DMS153 treated with DMSO at 0.1 percent for 48 hours (cell line): ENCODE measurements at regions not wholly inside any gene's neighbourhood (a gene's known extent, or its start where the extent isn't known, plus 50 kb on each side); places are given as distances from the start of the nearest gene placed in this dataset.

Experiments
- DNase-seq: peaks from one replicate; lab custom pipeline; 2025; ENCODE audit not compliant: unreplicated experiment; lab: John Stamatoyannopoulos, UW

- DNase-seq, result no peak
These were observed 50.6 kb upstream of the JAZF1 start for GRCh38 chr7:28231176-28231575.

GRCh38 chr7:28236560-28236959 is 56.0 kb upstream of the JAZF1 start:
- no peak for DNase-seq

GRCh38 chr7:28237363-28237762 is 56.8 kb upstream of the JAZF1 start:
- no peak for DNase-seq

GRCh38 chr7:28239823-28240204 is 59.2 kb upstream of the JAZF1 start:
- DNase-seq, result no peak

GRCh38 chr7:28240481-28240880 is 59.9 kb upstream of the JAZF1 start:
- no peak for DNase-seq

GRCh38 chr7:28243861-28244260 is 63.3 kb upstream of the JAZF1 start:
- DNase-seq, result no peak

GRCh38 chr7:28245123-28245878 is 64.7 kb upstream of the JAZF1 start:
- no peak for DNase-seq

- DNase-seq, result no peak
These were observed 66.4 kb upstream of the JAZF1 start for GRCh38 chr7:28246921-28247461.

- DNase-seq, result no peak
These were observed 77.6 kb upstream of the JAZF1 start for GRCh38 chr7:28258240-28258639.

GRCh38 chr7:28260969-28261368 is 80.4 kb upstream of the JAZF1 start:
- DNase-seq, result no peak

- no peak for DNase-seq
These were observed 83.2 kb upstream of the JAZF1 start for GRCh38 chr7:28263622-28264271.

- DNase-seq, result no peak
These were observed 85.8 kb upstream of the JAZF1 start for GRCh38 chr7:28266402-28266801.

- no peak for DNase-seq
These were observed 86.4 kb upstream of the JAZF1 start for GRCh38 chr7:28267012-28267411.

GRCh38 chr7:28269700-28270361 is 89.2 kb upstream of the JAZF1 start:
- no peak for DNase-seq

GRCh38 chr7:28270536-28270935 is 89.9 kb upstream of the JAZF1 start:
- DNase-seq, result no peak

- no peak for DNase-seq
These were observed 91.9 kb upstream of the JAZF1 start for GRCh38 chr7:28272461-28272877.

GRCh38 chr7:28276298-28276697 is 95.7 kb upstream of the JAZF1 start:
- no peak for DNase-seq

GRCh38 chr7:28277364-28277763 is 96.8 kb upstream of the JAZF1 start:
- no peak for DNase-seq

- DNase-seq, result no peak
These were observed 97.4 kb upstream of the JAZF1 start for GRCh38 chr7:28277958-28278357.

- DNase-seq, result no peak
These were observed 99.9 kb upstream of the JAZF1 start for GRCh38 chr7:28280516-28280915.

GRCh38 chr7:28290496-28290895 is 109.9 kb upstream of the JAZF1 start:
- DNase-seq, result no peak

GRCh38 chr7:28291559-28291958 is 111.0 kb upstream of the JAZF1 start:
- no peak for DNase-seq
